Vagina (tissue), 2 donors: ENCODE measurements at regions not wholly inside any gene's neighbourhood (a gene's known extent, or its start where the extent isn't known, plus 50 kb on each side); places are given as distances from the start of the nearest gene placed in this dataset.

Experiments used
- CTCF ChIP-seq, 3 experiments: fragments of 450-650 bp in 2 of 3; fragments of 200-600 bp in 1 of 3; sonication (generic) in 1 of 3; IDR thresholded peaks; one replicate each; pipeline ENCODE4 v1.5.1; 2017 to 2019; ENCODE audit warnings: antibody characterized with exemption in 3 of 3, mild to moderate bottlenecking in 2 of 3, moderate library complexity in 2 of 3
- POLR2A ChIP-seq, 2 donors: fragments of 450-650 bp; IDR thresholded peaks; one replicate each; pipeline ENCODE4 v1.6.1; 2017; ENCODE audit warnings: antibody characterized with exemption in 2 of 2, mild to moderate bottlenecking in 2 of 2, moderate library complexity in 2 of 2
- POLR2AphosphoS5 ChIP-seq, 2 donors: sonication (generic); formaldehyde crosslinking; IDR thresholded peaks; one replicate each; pipeline ENCODE4 v1.9.0; 2017; ENCODE audit warnings: antibody characterized with exemption in 2 of 2, mild to moderate bottlenecking in 2 of 2, low read depth in 1 of 2; ENCODE audit not compliant: insufficient read depth in 1 of 2

GRCh38 chr6:26252077-26252472 is 112.9 kb upstream of the BTN3A2 start:
- no peak for TF ChIP-seq POLR2AphosphoS5 (IDR thresholded peaks at IDR 0.05; ENCODE audit: insufficient read depth in 1 of 2, low read depth in 1 of 2)
- TF ChIP-seq CTCF (IDR thresholded peaks at IDR 0.05): no peak
- no peak for TF ChIP-seq POLR2A (IDR thresholded peaks at IDR 0.05)
